ENCODE measurements at regions not wholly inside any gene's neighbourhood (a gene's known extent, or its start where the extent isn't known, plus 50 kb on each side); places are given as distances from the start of the nearest gene placed in this dataset.

DNA sequence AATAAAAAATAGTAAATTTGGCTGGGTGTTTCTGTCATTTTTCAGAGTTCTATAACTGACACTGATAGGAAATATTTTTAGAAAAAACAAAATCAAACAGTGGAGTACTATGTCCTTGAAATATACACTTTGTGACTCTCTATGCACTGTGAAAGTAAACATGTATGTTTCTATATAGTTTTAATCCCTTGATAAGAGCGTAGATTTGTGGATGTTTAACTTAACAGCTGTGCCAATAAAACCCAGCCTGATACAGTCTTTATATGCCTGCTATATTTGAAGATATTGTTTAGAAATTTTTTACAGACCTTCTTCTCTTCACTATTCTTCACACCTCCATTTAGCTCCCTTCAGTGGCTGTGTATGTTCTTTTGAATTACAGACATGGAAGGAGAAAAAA lies 473.3 kb upstream of the FZD8 start:
- POLR2A ChIA-PET (ENCODE audit: low non-redundant PET), result no interaction called here

DNA sequence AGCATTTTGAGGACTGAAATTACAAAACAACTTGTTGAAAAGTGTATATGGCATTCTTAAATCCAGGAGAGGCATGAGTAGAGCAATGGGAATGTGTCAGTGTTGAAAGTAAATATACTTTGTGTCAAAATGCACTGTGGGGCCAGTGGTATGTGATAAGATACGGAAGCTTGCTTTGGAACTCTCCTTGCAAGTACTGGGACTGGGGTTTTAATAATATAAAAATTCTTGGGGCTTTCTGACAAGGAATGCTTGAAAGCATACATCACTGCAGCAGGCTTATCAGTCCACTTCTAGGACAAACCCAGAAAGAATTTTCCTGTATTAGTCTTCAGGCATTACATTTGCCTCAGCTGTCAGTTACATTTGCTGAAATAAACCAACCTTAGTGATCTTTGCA lies 472.8 kb upstream of the FZD8 start:
- H3K27ac ChIP-seq, result no peak overlapping the region
- POLR2A ChIA-PET (ENCODE audit: low non-redundant PET), result no interaction called here
- TF ChIP-seq, protein P1, sequence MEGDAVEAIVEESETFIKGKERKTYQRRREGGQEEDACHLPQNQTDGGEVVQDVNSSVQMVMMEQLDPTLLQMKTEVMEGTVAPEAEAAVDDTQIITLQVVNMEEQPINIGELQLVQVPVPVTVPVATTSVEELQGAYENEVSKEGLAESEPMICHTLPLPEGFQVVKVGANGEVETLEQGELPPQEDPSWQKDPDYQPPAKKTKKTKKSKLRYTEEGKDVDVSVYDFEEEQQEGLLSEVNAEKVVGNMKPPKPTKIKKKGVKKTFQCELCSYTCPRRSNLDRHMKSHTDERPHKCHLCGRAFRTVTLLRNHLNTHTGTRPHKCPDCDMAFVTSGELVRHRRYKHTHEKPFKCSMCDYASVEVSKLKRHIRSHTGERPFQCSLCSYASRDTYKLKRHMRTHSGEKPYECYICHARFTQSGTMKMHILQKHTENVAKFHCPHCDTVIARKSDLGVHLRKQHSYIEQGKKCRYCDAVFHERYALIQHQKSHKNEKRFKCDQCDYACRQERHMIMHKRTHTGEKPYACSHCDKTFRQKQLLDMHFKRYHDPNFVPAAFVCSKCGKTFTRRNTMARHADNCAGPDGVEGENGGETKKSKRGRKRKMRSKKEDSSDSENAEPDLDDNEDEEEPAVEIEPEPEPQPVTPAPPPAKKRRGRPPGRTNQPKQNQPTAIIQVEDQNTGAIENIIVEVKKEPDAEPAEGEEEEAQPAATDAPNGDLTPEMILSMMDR (conservative IDR thresholded peaks at IDR 0.05; ENCODE audit: low read depth), result no peak
- no peak for DNase-seq (ENCODE audit: low spot score)
- CTCF ChIA-PET, result interaction anchor here (0.6 kb wide), 1 partner anchor 115 kb away, joined by 3 read pairs; no protein-coding TSS in a partner anchor

More for the DNA sequence above, 473.3 kb upstream of the FZD8 start:
- CTCF ChIA-PET, result interaction anchor here (0.6 kb wide), 2 partner anchors 43 to 114 kb away, joined by 3 read pairs; no protein-coding TSS in a partner anchor
- H3K27ac ChIP-seq, result no peak overlapping the region
- DNase-seq (ENCODE audit: low spot score), result no peak
- TF ChIP-seq, protein P1 (conservative IDR thresholded peaks at IDR 0.05; ENCODE audit: low read depth), result no peak

DNA sequence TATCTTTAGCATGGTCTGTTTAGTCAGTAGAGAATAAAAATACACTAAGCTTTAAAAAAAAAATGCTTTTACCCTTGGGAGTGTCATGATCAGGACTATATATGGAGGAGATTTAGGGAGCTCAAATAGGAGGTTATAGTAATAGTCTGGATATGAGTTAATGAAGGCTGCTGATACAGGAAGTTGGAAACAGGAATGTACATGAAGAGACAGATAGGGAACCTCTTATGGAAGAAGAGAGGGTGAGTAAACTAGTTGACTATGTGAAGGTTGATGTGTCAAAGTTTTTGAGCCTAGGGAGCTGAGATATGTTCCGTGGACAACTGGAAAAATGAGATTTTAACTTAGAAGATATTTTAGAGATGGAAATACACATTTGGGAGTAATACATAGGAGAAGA lies 472.0 kb upstream of the FZD8 start:
- ChIA-PET POLR2A (ENCODE audit: low non-redundant PET) (no interaction called here), CTCF (interaction anchor here (0.6 kb wide), 1 partner anchor 112 kb away, joined by 3 read pairs; no protein-coding TSS in a partner anchor)
- no peak overlapping the region for H3K27ac ChIP-seq
- no peak for DNase-seq (ENCODE audit: low spot score)
- TF ChIP-seq, protein P1 (conservative IDR thresholded peaks at IDR 0.05; ENCODE audit: low read depth), result no peak

DNA sequence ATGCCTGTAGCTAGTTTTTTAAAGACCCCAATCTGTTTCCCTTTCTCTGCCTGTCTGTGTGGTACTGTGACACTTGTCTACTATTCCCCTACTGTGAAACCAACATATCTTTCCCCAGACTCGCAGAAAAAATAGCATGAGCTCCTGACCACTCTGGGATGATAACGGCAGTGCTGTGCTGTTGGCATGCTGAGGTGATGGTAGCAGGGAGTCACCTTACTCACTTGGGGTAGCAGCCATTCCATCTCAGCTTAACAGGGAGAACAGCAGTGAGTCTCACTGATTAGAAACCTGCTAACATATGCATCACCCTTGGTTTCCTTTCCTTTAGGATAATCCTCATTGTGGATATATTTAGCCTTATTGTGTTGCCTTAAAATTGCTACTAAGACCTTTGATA lies 469.6 kb upstream of the FZD8 start:
- ChIA-PET POLR2A (ENCODE audit: low non-redundant PET) (no interaction called here), CTCF (no interaction called here)
- TF ChIP-seq, protein P1 (conservative IDR thresholded peaks at IDR 0.05; ENCODE audit: low read depth), result no peak
- DNase-seq (ENCODE audit: low spot score), result no peak
- no peak overlapping the region for H3K27ac ChIP-seq

DNA sequence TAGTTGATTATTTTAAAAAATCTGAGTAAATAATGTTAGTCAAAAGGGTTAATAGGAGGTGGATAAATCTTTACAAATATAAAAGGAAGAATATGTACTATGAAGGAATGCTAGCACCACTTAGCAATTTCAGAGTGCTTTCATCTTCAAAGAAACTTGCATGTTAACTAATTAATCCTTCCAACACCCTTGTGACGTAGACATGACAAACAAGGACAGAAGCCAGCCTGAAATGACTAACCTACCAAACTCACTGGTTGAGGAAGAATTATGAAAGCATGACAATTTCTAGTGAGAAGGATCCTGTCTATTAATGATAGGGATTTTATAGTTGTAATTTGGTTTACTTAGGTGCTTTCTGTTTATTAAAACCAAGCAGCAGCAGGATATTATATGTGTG lies 468.0 kb upstream of the FZD8 start:
- POLR2A ChIA-PET (ENCODE audit: low non-redundant PET), result no interaction called here
- no peak overlapping the region for H3K27ac ChIP-seq
- CTCF ChIA-PET, result no interaction called here
- DNase-seq (ENCODE audit: low spot score), result no peak
- TF ChIP-seq, protein P1 (conservative IDR thresholded peaks at IDR 0.05; ENCODE audit: low read depth), result no peak

DNA sequence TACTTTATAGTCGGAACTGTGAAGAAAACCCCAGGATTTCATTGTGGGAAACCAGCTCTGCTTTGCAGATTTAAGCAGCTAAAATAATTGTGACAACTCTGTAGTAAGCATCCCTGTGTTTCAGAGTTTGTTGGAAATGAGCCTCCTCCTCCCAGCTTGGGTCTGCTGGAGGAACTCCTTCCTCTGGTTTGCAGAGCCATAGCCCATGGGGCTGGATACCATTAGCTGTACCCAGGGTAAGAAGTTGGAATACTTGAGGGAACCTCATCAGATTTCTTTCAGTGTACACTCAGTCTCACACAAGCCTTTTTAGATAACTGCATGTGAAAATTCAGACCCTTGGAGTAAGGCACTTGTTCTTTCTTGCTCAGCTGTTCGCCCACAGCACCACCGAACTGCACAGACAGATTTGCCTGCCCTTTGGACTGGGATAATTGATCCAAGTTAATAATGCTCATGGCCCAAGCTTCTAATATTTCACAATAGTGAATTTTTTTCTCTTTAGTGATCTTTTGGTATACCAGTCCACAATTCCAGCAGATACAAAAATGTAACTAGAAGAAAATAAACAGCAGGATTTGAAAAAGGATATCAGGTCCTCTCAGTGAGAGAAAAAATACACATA lies 467.4 kb upstream of the FZD8 start:
- no peak for DNase-seq (ENCODE audit: low spot score)
- ChIA-PET POLR2A (ENCODE audit: low non-redundant PET) (no interaction called here), CTCF (interaction anchor here (0.6 kb wide), 1 partner anchor 331 kb away, joined by 4 read pairs; no protein-coding TSS in a partner anchor)
- TF ChIP-seq, protein P1 (conservative IDR thresholded peaks at IDR 0.05; ENCODE audit: low read depth), result no peak
- H3K27ac ChIP-seq, result no peak overlapping the region

All from RWPE1 (cell line).